ENCODE measurements at regions not wholly inside any gene's neighbourhood (a gene's known extent, or its start where the extent isn't known, plus 50 kb on each side); places are given as distances from the start of the nearest gene placed in this dataset.

DNA sequence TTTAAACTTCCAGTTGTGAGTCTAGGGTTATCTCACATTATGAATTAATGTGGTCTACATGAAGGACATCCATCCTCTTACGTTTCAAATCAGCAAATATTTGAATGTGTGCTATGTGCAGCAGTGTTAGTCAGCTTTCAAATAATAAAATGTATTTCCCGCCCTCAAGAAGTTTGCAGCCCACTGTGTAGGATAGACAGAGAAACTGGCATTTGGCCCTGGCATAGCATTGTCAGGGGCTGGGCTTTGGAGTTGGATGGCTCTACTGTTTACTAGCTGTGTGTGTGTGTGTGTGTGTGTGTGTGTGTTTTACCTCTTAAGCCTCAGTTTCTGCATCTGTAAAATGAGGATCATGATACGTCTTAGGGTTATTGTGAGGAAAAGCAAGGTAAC, 400.5 kb upstream of the C2CD4B start:
- H3K27me3 ChIP-seq (ENCODE audit: insufficient read depth, low read length): no peaks in the 10 kb centered on the region
- peaks cover 7% of the 10 kb centered on the region; the same call in 1 of the 2 replicates for H3K4me1 ChIP-seq (ENCODE audit: insufficient read depth, low read length)
- no peaks in the 10 kb centered on the region for H3K36me3 ChIP-seq (ENCODE audit: insufficient read depth, low read depth, low read length)
- H3K9me3 ChIP-seq (ENCODE audit: insufficient read depth, low read depth, low read length): no peaks in the 10 kb centered on the region
- H3K9ac ChIP-seq (ENCODE audit: low read depth, low read length): no peak overlapping the region
- H3K27ac ChIP-seq (ENCODE audit: low read length): no peak overlapping the region
- no peak overlapping the region for H3K4me3 ChIP-seq (ENCODE audit: low read length)

DNA sequence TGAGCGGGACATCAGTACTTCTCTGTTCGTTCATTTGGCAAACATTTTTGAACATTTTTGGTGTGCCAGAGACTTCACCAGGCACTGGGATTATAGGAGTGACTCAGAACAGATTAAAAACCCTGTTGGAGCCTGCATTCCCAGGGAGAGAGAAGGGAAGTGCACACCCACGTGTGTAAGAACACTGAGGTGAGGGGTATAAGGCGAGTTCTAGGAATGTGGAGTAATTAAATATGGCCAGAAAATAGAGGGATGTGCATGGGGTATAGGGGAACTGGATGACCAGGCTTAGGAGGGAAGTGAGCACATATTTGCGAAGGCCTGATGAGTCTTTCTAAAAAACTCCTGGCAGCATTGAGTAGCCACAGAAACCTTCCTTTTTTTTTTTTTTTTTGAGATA, 401.2 kb upstream of the C2CD4B start:
- H3K27me3 ChIP-seq (ENCODE audit: insufficient read depth, low read length): no peaks in the 10 kb centered on the region
- H3K9ac ChIP-seq (ENCODE audit: low read depth, low read length): no peak overlapping the region
- peaks cover 7% of the 10 kb centered on the region; the same call in 1 of the 2 replicates for H3K4me1 ChIP-seq (ENCODE audit: insufficient read depth, low read length)
- H3K9me3 ChIP-seq (ENCODE audit: insufficient read depth, low read depth, low read length): no peaks in the 10 kb centered on the region
- H3K4me3 ChIP-seq (ENCODE audit: low read length): no peak overlapping the region
- H3K36me3 ChIP-seq (ENCODE audit: insufficient read depth, low read depth, low read length): no peaks in the 10 kb centered on the region
- no peak overlapping the region for H3K27ac ChIP-seq (ENCODE audit: low read length)

DNA sequence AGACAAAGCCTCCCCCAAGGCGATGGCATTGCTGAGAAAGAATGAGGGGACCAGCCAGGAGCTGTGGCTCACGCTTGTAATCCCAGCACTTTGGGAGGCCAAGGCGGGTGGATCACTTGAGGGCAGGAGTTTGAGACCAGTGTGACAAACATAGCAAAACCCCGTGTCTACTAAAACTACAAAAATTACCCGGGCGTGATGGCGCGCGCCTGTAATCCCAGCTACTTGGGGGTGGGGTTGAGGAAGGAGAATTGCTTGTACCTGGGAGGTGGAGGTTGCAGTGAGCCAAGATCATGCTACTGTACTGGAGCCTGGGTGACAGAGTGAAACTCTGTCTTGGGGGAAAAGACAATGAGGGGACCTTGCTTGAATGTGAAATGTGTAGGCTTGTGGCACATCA, 402.4 kb upstream of the C2CD4B start:
- Histone ChIP-seq H3K9ac (ENCODE audit: low read depth, low read length) (no peak overlapping the region), H3K4me1 (ENCODE audit: insufficient read depth, low read length) (no peaks in the 10 kb centered on the region), H3K36me3 (ENCODE audit: insufficient read depth, low read depth, low read length) (no peaks in the 10 kb centered on the region), H3K27ac (ENCODE audit: low read length) (no peak overlapping the region), H3K4me3 (ENCODE audit: low read length) (no peak overlapping the region), H3K27me3 (ENCODE audit: insufficient read depth, low read length) (no peaks in the 10 kb centered on the region), H3K9me3 (ENCODE audit: insufficient read depth, low read depth, low read length) (no peaks in the 10 kb centered on the region)

DNA sequence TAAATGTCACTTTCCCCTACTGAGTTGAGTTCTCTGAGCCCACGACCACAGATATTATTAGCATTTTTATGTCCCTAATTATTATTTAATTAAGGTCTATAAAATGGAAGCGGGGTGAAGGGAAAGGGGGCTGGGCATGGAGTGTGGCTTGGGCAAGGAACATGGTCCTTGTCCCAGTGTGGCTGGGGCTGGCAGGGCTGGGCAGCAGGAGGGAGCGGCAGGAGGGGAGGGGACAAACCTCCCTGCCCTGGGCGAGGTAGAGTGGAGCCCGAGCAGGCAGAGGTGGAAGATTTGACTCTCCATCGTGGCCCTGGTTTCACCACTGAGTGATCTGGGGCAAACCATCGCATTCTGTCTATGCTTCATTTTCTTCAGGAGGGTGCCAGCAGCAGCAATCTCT, 402.9 kb upstream of the C2CD4B start:
- no peaks in the 10 kb centered on the region for H3K9me3 ChIP-seq (ENCODE audit: insufficient read depth, low read depth, low read length)
- no peaks in the 10 kb centered on the region for H3K27me3 ChIP-seq (ENCODE audit: insufficient read depth, low read length)
- no peak overlapping the region for H3K27ac ChIP-seq (ENCODE audit: low read length)
- no peaks in the 10 kb centered on the region for H3K4me1 ChIP-seq (ENCODE audit: insufficient read depth, low read length)
- H3K36me3 ChIP-seq (ENCODE audit: insufficient read depth, low read depth, low read length): no peaks in the 10 kb centered on the region
- H3K4me3 ChIP-seq (ENCODE audit: low read length): no peak overlapping the region
- H3K9ac ChIP-seq (ENCODE audit: low read depth, low read length): no peak overlapping the region

GRCh38 chr15:62568702-62569101, 403.6 kb upstream of the C2CD4B start:
- no peak overlapping the region for H3K27ac ChIP-seq (ENCODE audit: low read length)
- no peak overlapping the region for H3K9ac ChIP-seq (ENCODE audit: low read depth, low read length)
- no peak overlapping the region for H3K4me3 ChIP-seq (ENCODE audit: low read length)
- H3K36me3 ChIP-seq (ENCODE audit: insufficient read depth, low read depth, low read length): no peaks in the 10 kb centered on the region
- H3K4me1 ChIP-seq (ENCODE audit: insufficient read depth, low read length): no peaks in the 10 kb centered on the region
- H3K9me3 ChIP-seq (ENCODE audit: insufficient read depth, low read depth, low read length): no peaks in the 10 kb centered on the region
- H3K27me3 ChIP-seq (ENCODE audit: insufficient read depth, low read length): no peaks in the 10 kb centered on the region

DNA sequence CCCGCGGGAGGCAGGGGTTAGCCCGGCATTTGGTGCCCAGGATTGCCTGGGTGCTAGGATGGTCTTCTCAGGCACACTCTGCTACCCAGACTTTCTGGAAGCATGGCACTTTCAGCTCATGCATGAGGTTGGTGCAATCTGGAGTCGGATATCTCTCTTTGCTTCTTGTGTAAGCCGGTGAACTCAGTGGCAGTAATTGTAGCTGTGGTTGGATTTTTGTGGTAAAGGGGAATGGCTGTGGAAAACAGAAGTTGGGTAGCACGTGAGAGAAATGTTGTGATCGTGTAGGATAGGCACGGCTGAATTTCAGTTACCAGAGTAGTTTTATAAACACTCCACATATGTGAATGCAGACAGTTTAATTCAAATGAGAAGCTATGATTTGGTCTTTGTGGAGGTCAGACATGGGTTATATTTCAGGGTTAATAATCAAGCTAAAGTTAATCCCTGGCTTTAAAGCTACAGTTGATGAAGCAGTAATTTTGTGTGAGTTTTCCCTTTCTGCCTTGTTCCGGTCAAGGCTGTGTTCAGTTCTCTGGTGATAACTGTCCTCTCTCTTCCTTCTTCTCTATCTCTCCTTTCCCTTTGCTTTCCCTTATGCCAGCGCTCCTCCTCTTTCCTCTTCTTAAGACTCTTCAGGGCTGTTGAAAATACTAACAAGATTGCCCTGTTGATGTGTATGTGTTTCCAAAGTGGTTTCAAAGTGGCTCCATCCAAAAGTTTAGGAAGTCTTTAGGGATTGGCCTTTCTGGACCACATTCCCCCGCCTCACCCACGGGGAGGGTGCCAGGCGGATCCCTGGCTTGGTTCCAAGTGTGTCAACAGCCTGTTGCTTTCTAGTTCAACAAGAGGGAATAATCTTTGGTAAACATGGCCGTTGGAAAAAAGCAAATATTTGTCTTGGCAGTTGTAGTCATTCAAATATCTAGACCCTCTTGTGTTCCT, 404.6 kb upstream of the C2CD4B start:
- H3K36me3 ChIP-seq (ENCODE audit: insufficient read depth, low read depth, low read length): no peaks in the 10 kb centered on the region
- H3K9me3 ChIP-seq (ENCODE audit: insufficient read depth, low read depth, low read length): no peaks in the 10 kb centered on the region
- H3K4me1 ChIP-seq (ENCODE audit: insufficient read depth, low read length): no peaks in the 10 kb centered on the region
- no peak overlapping the region for H3K9ac ChIP-seq (ENCODE audit: low read depth, low read length)
- H3K4me3 ChIP-seq (ENCODE audit: low read length): no peak overlapping the region
- H3K27me3 ChIP-seq (ENCODE audit: insufficient read depth, low read length): no peaks in the 10 kb centered on the region
- H3K27ac ChIP-seq (ENCODE audit: low read length): no peak overlapping the region

- Histone ChIP-seq H3K4me3 (ENCODE audit: low read length) (no peak overlapping the region), H3K27me3 (ENCODE audit: insufficient read depth, low read length) (no peaks in the 10 kb centered on the region), H3K9me3 (ENCODE audit: insufficient read depth, low read depth, low read length) (no peaks in the 10 kb centered on the region), H3K9ac (ENCODE audit: low read depth, low read length) (no peak overlapping the region), H3K27ac (ENCODE audit: low read length) (no peak overlapping the region), H3K4me1 (ENCODE audit: insufficient read depth, low read length) (no peaks in the 10 kb centered on the region), H3K36me3 (ENCODE audit: insufficient read depth, low read depth, low read length) (no peaks in the 10 kb centered on the region)
Observed at GRCh38 chr15:62570405-62570783, 405.3 kb upstream of the C2CD4B start.

DNA sequence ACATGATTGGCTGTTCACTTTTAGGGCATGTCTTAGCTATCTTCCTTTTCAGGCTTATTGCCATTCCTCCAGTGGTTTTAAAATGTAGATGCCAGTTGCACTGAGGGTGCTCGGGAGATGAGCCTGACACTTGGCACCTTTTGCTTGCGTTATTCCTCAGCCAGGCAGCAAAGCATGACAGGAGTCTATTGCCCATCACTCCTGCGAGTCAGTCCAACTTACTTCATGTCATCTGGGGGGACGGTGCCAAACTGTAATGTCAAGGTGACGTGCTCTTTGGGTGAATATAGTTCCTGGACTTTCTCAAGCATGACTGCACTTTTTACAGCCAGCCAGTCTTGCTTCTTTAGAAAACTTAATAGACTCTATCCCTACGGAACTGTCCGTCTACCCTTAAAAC, 406.0 kb upstream of the C2CD4B start:
- Histone ChIP-seq H3K9ac (ENCODE audit: low read depth, low read length) (no peak overlapping the region), H3K9me3 (ENCODE audit: insufficient read depth, low read depth, low read length) (no peaks in the 10 kb centered on the region), H3K4me3 (ENCODE audit: low read length) (no peak overlapping the region), H3K27me3 (ENCODE audit: insufficient read depth, low read length) (no peaks in the 10 kb centered on the region), H3K36me3 (ENCODE audit: insufficient read depth, low read depth, low read length) (no peaks in the 10 kb centered on the region), H3K27ac (ENCODE audit: low read length) (no peak overlapping the region), H3K4me1 (ENCODE audit: insufficient read depth, low read length) (no peaks in the 10 kb centered on the region)

- Histone ChIP-seq H3K9ac (ENCODE audit: low read depth, low read length) (no peak overlapping the region), H3K9me3 (ENCODE audit: insufficient read depth, low read depth, low read length) (no peaks in the 10 kb centered on the region), H3K4me3 (ENCODE audit: low read length) (no peak overlapping the region), H3K27me3 (ENCODE audit: insufficient read depth, low read length) (no peaks in the 10 kb centered on the region), H3K36me3 (ENCODE audit: insufficient read depth, low read depth, low read length) (no peaks in the 10 kb centered on the region), H3K4me1 (ENCODE audit: insufficient read depth, low read length) (no peaks in the 10 kb centered on the region), H3K27ac (ENCODE audit: low read length) (no peak overlapping the region)
Observed at GRCh38 chr15:62572797-62573196, 407.7 kb upstream of the C2CD4B start.

DNA sequence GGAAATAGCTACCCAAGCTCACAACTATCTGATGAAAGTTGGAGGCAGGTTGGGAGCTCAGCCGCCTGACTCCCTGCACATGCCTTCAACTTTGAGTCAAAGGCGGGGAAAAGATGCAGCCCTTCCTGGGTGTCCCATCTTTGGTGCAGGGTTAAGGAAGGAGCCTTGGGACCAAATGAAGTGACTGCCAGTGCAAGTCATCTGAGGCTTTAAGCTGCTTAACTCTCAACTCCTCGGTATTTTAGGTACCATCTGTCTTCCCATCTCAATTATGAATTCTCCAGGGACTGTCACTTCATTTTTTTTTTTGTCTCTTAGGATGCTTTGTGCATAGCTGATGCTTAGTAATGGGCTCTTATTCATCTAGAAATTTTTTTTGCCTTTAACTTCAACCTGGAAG, 408.8 kb upstream of the C2CD4B start:
- no peak overlapping the region for H3K9ac ChIP-seq (ENCODE audit: low read depth, low read length)
- H3K9me3 ChIP-seq (ENCODE audit: insufficient read depth, low read depth, low read length): no peaks in the 10 kb centered on the region
- no peaks in the 10 kb centered on the region for H3K36me3 ChIP-seq (ENCODE audit: insufficient read depth, low read depth, low read length)
- no peak overlapping the region for H3K27ac ChIP-seq (ENCODE audit: low read length)
- no peaks in the 10 kb centered on the region for H3K27me3 ChIP-seq (ENCODE audit: insufficient read depth, low read length)
- H3K4me3 ChIP-seq (ENCODE audit: low read length): no peak overlapping the region
- H3K4me1 ChIP-seq (ENCODE audit: insufficient read depth, low read length): no peaks in the 10 kb centered on the region

DNA sequence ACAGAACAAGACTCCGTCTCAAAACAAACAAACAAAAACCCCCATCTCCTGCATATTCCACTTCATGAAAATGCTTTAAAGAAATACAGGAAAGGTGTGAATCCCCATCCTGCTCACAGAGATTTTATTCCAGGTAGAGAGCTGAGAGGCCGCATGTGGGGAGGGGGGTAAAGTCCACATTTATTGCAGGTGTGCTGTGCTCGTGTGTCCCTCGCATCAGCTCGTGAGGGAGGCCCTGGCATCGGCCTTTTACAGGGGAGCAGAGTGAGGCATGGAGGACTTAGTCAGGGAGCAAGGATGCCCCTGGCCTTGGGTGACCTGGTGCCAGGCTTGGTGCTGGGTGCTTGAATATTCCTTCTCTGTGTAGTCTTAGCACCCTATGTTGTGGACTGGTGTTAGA, 413.5 kb upstream of the C2CD4B start:
- no peak overlapping the region for H3K27ac ChIP-seq (ENCODE audit: low read length)
- no peaks in the 10 kb centered on the region for H3K27me3 ChIP-seq (ENCODE audit: insufficient read depth, low read length)
- H3K4me1 ChIP-seq (ENCODE audit: insufficient read depth, low read length): no peaks in the 10 kb centered on the region; the same call in 1 of the 2 replicates
- H3K9me3 ChIP-seq (ENCODE audit: insufficient read depth, low read depth, low read length): no peaks in the 10 kb centered on the region
- H3K36me3 ChIP-seq (ENCODE audit: insufficient read depth, low read depth, low read length): no peaks in the 10 kb centered on the region
- no peak overlapping the region for H3K9ac ChIP-seq (ENCODE audit: low read depth, low read length)
- H3K4me3 ChIP-seq (ENCODE audit: low read length): no peak overlapping the region

DNA sequence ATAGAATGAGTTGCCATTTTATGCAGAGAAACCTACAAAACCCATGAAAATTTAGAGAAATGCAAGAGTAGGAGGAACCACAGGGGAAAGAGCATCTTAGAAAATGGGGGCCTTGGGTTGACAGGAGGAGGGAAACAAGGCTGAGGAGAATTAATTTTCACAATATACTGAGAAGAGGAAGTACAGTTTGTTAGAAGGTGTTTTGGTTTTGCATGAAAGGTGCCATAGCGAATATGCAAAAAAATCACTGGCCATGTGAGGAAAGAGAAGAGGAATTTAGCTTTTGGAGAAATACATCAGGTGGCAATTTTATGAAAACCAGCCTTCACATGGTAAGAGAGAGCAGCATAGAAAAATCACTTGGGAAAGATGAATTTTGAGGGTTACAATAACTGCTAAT, 413.9 kb upstream of the C2CD4B start:
- H3K36me3 ChIP-seq (ENCODE audit: insufficient read depth, low read depth, low read length): no peaks in the 10 kb centered on the region
- H3K4me1 ChIP-seq (ENCODE audit: insufficient read depth, low read length): peaks cover 3% of the 10 kb centered on the region; the same call in 1 of the 2 replicates
- H3K9me3 ChIP-seq (ENCODE audit: insufficient read depth, low read depth, low read length): no peaks in the 10 kb centered on the region
- H3K4me3 ChIP-seq (ENCODE audit: low read length): no peak overlapping the region
- no peak overlapping the region for H3K9ac ChIP-seq (ENCODE audit: low read depth, low read length)
- no peak overlapping the region for H3K27ac ChIP-seq (ENCODE audit: low read length)
- no peaks in the 10 kb centered on the region for H3K27me3 ChIP-seq (ENCODE audit: insufficient read depth, low read length)

All from iPS-20b (cell line).